Right ventricle myocardium superior (tissue), 1 donor: ENCODE measurements at regions not wholly inside any gene's neighbourhood (a gene's known extent, or its start where the extent isn't known, plus 50 kb on each side); places are given as distances from the start of the nearest gene placed in this dataset.
"Not testable (repeated sequence)": the region's sequence is repeated elsewhere in the genome, so short reads cannot be mapped to it uniquely, and the experiment has no call there.

Experiments
- ATAC-seq: fragments of 200-7000 bp; cut with Tn5 transposase; one replicate; pipeline ENCODE4 v1.9.1; 2020; ENCODE audit warnings: mild to moderate bottlenecking; ENCODE audit not compliant: poor library complexity
- DNase-seq: peaks from one replicate; pipeline ENCODE4 v3.0.0-alpha.2; 2020
- intact Hi-C: fragments of 100-400 bp; cut with DNase I; formaldehyde crosslinking; loops from one replicate; pipeline ENCODE4 v1.11.2; 2022
- donor health status: DM: no; HTN: yes; CAD: no; lungs with severe emphysema.

DNA sequence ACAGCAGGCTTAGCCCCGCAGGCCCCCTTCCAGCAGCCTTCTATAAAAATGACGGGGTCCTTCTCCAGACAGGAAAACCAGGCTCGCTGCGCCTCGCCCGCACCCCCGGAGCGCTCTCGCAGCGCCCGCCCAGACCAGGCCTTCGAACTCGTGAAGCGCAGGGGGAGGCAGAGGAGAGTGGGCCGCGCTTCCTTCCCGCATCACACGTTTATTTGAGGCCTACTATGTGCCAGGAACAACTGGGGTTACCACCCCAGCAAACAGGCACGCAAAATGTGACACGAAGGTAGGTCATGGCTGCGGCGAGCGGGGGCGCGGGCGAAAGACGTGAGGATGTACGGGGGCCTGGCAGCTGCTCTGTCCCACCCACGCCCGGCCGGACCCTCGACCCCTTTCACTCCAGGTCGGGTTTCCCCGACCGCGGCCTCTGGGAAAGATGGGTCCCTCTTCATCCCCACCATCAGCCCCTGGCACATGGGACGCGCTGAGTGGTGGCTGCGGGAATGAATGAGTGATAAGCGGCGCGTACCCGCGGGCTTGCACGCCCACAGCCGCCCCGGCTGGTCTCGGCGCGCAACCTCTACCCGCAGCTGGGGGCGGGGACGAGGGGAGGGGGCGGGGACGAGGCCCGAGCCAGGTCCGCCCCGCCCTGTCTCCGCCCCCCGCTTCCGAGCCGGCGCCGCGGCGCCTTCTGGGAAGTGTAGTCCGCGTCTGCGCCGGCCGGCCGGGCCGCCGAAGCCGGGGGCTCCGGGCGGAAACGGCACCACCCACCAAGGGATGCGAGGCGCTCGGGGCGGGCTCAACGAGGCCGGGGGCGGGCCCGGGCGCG is 59.1 kb downstream of the ZNF467 start:
- peak; percentile 93 for ATAC-seq
- peak; percentile 95 for DNase-seq
- intact Hi-C loops, result no loop called here

DNA sequence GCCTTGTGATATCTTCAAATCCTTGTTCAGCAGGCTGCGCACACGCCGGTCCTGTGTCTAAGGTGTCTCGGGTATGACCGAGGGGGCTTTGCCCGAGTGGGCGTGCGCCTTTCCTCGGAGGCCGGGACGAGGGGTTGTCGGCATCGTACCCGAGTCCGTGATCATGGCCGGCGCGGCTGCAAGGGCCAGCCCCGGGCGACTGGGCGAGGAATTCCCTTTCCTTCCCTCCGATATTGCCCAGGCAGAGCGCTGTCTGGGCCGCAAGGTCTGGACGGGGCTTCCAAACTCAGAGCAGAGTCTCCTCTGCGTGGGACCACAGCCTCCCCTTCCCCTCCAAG is 59.7 kb downstream of the ZNF467 start:
- intact Hi-C loops, result no loop called here

DNA sequence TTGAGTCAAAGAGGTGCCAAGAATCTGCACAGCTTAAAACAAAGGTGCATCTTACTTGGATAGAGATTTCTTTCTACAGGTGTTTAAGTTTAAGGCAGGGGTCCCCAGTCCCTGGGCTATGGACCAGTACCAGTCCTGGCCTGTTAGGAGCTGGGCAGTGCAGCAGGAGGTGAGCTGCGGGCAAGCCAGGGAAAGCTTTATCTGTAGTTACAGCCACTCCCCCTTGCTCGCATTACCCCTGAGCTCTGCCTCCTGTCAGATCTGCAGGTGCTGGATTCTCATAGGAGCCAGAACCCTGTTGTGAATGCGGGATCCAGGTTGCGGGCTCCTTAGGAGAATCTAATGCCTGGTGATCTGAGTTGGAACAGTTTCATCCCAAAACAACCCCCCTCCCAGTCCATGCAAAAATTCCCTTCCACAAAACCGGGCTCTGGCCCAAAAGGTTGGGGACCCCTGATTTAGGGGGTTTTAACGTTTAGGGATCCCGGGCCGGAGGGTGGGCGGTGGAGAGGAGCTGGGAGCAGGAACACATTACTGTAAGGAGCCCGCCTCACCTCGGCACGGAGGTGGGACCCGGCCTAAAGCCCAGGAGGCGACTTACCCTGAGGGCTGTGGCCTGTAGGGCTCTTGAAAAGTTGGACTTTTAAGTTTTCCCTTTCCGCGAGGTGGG is 60.2 kb downstream of the ZNF467 start:
- intact Hi-C loops, result no loop called here
- ATAC-seq, result no peak
- no peak for DNase-seq

More for the DNA sequence above, 59.7 kb downstream of the ZNF467 start:
- ATAC-seq, result no peak
- DNase-seq, result no peak

DNA sequence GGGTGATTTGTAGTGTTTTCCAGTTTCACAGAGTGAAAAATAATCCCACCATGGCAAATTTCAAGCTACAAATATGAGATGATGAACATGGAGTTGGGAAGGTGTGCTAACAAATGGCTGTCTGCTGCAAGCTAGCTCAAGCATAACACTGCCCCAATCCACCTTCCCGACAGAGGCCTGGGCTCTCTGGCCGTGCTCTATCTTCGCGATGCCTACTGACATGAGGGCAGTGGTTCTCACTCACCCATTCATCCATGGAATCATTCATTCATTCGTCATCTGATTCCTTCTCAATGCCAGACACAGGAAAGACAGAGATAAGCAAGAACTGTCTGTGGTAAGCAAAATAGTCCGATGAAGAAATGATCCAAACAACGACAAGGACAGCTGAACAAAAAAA is 65.4 kb downstream of the ZNF467 start:
- ATAC-seq (no peak), DNase-seq (no peak)
- intact Hi-C loops, result no loop called here

DNA sequence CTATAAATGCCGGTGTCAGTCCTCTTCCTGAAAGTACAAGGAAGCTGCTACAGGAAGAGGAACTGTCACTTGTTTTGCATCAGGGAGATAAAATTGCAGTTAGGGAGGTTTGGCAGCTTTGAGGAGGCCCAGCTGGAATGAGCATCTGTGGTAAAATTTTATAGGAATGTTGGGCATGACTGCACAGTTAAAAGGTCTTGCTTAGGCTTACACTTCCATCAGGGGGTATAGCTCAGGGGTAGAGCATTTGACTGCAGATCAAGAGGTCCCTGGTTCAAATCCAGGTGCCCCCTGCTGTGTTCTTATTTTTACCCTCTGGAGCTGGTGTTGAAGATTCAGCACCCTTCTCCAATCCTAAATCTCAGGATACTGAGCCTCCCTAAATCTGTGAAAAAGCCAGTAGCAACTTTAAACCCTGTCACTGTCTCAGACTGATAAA is 65.9 kb downstream of the ZNF467 start:
- no peak for DNase-seq
- ATAC-seq, result no peak
- intact Hi-C loops, result no loop called here

DNA sequence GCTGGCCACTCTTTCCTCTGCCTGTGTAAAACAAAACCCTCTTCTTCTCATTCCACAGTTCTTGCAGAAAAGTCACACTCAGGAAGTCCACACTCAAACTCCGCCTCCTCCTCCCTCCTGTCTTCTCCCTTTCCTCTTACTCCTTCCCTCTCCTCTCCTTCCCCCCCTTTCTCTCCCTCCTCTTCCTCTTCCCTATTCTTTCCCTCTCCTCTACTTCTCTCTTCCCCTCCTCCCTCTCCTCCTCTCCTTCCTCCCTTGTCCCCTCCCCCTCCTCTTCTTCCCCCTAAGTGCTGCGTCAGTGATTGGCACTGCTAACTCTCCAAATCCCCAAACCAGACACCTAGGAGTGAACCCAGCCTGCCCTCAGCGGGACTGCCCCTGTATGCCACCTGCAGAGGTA is 67.0 kb downstream of the ZNF467 start:
- intact Hi-C loops, result no loop called here
- no peak for ATAC-seq
- no peak for DNase-seq

DNA sequence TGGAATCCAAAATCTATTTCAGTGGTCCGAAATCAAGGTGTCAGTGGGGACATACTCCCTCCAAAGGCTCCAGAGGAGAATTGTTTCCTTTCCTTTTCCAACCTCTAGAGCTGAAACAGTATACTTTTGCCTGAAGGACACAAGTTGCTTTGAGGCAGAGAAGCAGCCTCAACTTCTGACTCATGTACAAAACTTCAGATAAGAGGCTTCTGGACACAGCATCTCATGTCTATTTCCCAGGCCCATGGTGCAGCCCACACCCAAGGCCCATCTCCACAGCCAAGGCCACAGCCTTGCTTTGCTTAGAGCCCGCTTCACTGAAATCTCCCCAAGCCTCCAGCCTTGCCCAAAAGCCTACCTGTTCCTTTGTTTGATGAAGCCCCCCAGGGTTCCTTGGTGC is 68.9 kb downstream of the ZNF467 start:
- ATAC-seq, result no peak

DNA sequence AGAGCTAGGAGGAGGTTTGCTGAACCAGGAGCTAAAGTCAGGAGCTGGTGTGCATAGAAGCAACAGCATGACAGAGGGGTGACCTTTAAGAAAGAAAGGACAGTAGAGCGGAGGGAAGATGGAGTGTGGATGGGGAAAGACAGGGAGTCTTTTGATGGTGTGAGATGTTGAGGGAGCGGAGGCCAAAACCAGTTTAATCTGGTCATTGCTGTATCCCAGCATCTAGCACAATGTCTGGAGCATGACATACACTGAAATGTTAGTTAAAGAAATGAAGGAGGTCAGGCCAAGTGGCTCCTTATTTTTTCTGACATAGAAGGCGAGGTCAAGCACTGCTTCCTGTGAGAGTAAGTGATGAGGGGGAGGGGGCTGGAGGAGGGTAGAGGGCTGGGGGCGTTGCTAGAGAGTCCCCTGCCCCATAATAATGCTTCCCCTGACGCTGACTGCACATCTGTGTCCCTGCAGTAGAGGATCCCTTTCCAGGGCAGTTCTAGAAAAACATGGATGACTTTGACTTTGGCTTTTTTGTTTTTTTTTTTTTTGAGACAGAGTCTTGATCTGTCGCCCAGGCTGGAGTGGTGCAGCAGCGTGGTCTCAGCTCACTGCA is 70.2 kb downstream of the ZNF467 start:
- intact Hi-C loops, result no loop called here
- DNase-seq, result no peak
- no peak for ATAC-seq

More for the DNA sequence above, 68.9 kb downstream of the ZNF467 start:
- DNase-seq, result no peak
- intact Hi-C loops, result no loop called here

DNA sequence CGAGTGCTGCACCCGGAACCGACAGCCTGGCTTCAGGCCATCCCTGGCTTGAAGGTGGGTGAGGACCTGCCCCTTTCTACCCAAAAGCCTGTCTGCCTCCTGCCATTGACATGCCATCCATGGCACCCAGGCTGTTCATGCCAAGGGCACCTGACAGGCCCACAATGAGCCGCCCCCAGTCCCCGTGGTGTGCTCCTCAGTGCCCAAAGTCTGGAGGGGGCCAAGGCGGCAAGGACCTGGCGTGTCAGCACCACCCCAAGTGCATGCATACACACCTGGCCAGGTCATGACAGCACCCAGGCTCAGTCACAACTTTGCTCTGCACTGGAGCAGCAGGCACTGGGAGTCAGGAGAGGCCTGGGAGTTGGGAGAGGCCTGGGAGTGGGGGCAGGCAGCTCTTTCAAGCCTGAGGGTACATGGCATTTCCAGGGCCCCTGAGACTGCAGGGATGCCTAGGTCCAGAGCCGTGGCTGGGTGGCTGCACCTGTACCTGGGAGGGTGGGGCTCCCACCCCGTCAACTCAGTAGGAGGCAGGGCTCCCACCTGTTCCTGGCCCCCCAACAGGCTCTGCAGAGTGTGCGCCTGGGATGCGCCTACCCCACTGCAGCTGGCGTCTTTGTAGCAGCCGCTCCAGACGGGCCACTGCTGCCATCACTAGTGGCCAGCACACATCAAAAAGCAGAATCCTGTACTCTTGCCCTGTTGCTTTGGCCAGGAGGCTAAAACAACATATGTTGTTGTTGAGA is 71.7 kb downstream of the ZNF467 start:
- ATAC-seq (no peak), DNase-seq (no peak)
- intact Hi-C loops, result no loop called here

DNA sequence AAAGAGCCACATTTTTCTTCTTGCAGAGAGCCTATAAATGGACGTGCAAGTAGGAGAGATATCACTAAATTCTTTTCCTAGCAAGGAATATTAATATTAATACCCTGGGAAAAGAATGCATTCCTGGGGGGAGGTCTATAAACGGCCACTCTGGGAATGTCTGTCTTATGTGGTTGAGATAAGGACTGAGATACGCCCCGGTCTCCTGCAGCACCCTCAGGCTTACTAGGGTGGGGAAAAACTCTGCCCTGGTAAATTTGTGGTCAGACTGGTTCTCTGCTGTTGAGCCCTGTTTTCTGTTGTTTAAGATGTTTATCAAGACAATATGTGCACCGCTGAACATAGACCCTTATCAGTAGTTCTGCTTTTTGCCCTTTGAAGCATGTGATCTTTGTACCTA is 75.6 kb downstream of the ZNF467 start:
- intact Hi-C loops, DNase-seq, ATAC-seq: not testable (repeated sequence)

DNA sequence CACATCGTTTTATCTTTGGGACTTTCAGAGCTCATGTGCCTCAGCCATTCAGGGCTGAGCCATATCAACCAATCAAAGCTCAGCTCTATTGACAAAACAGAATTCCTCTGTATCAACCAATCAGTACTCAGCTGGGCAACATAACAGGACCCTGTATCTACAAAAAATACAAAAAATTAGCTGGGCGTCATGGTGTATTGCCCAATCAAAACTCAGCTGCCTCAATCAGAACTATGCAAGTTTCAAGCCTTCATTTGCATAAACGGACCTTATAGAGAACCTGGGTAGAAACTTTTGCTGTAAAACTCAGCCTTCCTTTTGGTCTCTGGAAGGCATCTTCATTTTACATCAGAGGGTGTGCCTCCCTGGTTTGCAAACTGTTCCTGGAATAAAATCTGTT is 77.1 kb downstream of the ZNF467 start:
- no peak for ATAC-seq
- DNase-seq, result no peak
- intact Hi-C loops, result no loop called here

DNA sequence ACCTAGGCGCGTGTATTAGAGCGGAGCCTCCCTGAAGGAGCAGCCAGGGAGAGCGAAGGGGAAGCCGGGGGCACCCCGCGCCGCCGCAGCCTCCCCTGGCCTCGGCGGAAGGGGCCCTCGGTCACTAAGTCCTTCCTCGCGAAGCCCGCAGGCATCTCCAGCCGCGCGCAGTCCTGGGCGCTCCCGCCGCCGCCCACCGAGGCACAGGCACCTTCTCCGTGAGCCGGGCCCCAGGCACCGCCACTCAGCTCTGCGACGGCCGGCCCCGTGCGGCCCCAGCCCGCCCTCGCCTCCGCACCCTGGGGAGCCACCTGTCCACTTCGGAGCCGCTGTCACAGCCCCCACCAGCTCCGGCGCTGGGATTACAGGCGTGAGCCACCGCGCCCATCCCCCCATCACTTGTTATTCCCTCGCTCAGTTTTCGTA is 80.8 kb downstream of the ZNF467 start:
- ATAC-seq (no peak), DNase-seq (no peak)
- intact Hi-C loops, result no loop called here

DNA sequence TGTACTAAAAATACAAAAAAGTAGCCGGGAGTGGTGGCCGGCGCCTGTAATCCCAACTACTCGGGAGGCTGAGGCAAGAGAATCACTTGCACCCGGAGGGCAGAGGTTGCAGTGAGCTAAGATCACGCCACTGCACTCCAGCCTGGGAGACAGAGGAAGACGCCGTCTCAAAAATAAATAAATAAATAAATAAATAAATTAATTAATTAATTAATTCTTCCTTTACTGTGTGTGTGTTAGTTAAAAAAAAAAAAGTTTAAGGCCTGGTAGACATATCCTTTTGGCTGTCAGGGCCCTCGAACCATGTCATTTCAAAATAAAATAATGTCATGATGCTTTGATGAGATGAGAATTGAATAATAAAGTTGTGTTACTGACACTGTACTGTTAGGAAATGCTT is 81.3 kb downstream of the ZNF467 start:
- no peak for ATAC-seq
- DNase-seq, result no peak
- intact Hi-C loops, result no loop called here

DNA sequence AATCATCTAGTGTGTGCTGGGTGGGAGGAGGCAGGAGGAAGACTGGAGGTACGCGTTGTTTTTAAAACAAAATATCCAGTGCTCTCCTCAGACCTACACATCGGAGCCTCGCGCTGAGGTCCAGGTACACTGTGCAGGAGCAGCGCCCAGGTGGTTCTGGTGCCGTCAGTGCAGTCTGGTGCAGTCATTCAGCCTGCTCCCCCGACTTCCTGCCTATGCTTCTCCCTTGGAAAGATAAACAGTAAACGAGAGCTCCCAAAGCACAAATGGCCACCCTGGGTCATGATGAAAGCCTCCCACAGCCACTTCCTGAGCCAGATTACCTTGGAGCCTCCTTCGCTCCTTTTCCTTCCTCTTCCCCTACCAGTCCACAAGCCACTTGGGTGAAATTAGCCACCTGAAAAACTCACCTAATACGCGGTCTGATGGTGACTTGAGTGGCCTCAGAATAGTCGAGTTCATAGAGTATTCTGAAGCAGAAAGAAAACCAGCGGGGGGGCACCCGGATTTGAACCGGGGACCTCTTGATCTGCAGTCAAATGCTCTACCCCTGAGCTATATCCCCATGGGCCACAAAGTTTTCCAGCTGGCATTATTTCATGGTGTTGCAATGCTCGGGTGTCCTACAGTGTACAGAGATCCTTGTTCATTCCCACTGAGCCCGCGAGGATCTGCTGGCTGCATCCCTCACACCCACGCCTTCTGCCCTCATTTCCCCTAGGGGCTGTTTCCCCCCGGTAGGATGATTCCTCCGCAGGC is 82.5 kb downstream of the ZNF467 start:
- ATAC-seq (peak; percentile 46), DNase-seq (peak; percentile 56)
- intact Hi-C loops, result no loop called here

DNA sequence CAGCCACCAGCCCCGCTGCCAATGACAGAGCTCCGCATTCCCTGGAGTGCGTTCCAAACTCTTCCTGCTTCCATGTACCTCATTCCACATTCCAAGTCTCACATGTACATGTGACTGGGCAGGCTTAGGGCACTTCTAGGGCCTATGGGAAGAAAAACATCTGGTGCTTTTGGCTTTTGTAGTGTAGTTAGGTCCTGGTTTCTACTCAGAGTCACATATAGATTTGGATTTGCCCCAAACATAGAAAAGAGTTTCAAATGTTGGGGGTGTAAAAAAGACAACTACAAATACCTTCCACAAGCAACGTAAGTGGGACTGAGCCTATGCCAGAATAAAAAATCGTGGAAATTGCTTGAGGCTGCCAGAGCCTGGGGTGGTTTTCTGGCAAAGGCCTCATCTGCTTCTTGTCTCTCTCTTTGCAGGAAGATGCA is 84.1 kb downstream of the ZNF467 start:
- ATAC-seq, result no peak
- no peak for DNase-seq
- intact Hi-C loops, result no loop called here

DNA sequence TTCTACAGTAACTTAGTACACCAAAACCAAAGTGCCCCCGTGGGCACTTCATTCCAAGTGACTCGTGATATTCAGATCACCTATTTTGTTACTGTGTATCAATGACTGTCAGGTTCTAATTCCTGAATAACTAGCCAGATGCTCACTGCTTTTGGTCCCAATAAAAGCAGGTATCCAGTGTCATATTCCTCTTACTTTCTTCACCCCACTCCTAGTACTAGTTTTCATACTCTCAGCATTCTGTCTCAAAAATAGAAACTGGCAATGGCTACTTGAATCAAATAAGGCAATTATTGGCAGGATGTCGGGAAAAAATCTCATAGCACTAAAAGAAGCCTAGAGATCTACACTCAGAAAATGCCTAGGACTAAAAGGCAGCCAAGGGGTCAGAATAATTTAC is 84.6 kb downstream of the ZNF467 start:
- no peak for DNase-seq
- intact Hi-C loops, result no loop called here
- ATAC-seq, result no peak

DNA sequence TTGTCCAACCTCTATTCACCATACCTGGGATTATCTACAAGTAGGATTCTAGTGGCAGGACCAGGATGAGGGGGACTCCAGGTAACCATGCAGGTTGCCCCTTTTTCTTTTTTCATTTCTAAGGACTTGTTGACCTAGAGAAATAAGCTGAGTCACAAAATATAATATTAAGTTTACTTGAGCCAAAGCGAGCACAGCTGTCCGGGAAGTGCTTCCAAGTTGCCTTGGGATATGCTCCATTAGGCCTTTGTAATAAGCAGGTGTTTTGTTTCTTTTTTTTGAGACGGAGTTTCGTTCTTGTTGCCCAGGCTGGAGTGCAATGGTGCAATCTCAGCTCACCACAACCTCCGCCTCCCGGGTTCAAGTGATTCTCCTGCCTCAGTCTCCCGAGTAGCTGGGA is 85.6 kb downstream of the ZNF467 start:
- ATAC-seq, DNase-seq, intact Hi-C loops: not testable (repeated sequence)

DNA sequence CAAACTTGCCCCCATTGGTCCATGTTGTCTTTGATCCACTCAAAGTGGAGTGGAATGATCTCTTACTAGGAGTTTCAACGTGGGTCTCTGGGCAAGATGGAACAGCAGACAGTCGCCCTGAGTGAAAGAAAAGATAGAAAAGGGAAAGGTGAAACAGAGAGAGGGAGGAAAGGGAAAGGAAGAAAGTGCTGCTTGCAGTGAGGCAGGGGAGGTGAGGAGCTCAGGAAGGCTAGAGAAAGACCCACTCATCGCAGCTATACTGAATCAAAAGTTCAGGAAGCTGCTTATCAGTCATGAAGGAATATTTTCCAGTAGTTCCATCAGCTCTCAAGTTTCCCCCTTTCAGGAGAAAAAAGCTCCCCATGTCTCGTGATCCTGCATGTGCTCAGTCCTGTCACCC is 86.9 kb downstream of the ZNF467 start:
- ATAC-seq (no peak), DNase-seq (no peak)
- intact Hi-C loops, result no loop called here

DNA sequence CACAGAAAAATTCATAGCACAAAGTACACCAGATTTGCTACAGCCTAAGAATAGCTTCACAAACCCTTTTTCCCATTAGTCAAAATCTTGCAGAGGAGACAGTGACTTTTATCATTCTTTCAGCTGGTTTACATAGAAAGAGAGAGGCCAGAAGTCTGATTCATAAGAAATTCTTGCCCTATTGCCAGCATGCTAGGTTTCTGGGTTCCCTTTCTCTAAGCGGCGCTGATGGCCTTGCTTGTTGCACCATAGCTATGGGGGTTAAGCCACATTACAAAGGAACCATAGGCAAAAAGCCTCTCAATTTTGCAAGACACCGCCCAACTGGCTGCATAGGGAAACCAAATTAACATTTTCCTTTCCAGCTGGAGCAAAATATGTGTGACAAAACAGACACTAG is 87.4 kb downstream of the ZNF467 start:
- no peak for DNase-seq
- ATAC-seq, result no peak
- intact Hi-C loops, result no loop called here
